ENCODE measurements at regions not wholly inside any gene's neighbourhood (a gene's known extent, or its start where the extent isn't known, plus 50 kb on each side); places are given as distances from the start of the nearest gene placed in this dataset.
"Not testable (repeated sequence)": the region's sequence is repeated elsewhere in the genome, so short reads cannot be mapped to it uniquely, and the experiment has no call there.

DNA sequence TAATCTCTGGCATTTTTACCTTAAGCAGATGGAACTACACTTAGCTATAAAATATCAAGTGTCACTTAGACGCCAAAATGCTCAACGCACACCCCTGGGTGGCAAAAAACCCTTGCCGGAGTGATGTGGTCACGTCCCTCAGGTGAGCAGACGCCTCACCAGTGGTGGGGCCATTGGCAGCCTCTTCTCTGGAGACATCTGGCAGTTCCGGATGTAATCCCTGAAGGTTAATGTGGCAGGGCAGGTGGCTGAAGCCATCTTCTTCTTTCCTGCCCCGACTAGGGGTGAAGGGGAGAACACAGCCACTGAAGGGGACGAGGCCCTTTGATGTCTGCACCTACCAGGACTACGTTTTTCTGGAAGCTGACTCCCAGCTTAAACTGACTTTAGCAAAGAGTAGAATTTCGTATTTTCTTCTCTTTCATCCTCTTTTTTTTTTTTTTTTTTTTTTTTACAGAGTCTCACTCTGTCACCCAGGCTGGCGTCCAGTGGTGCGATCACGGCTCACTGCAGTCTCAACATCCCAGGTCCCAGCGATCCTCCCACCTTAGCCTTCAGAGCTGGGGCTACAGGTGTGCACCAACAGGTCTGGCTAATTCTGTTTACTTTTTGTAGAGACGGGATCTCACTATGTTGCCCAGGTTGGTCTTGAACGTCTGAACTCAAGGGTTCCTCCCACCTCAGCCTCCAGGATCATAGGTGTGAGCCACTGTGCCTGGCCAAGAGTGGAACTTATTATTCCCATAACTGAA lies 152.1 kb downstream of the TTLL2 start:
- CTCF ChIA-PET = interaction anchor here in 1 of 2 donors (0.6 kb wide), 1 partner anchor 68 kb away, joined by 3 read pairs; no protein-coding TSS in a partner anchor
- Histone ChIP-seq H3K27ac (ENCODE audit: low read length) (no peak overlapping the region), H3K4me1 (ENCODE audit: control insufficient read depth in 1 of 2, extremely low read depth in 1 of 2, insufficient read depth in 2 of 2, low read length in 2 of 2) (no peaks in the 10 kb centered on the region), H3K4me3 (ENCODE audit: control insufficient read depth in 1 of 2, extremely low read depth in 1 of 2, low read length in 1 of 2) (no peak overlapping the region), H3K36me3 (ENCODE audit: control insufficient read depth in 2 of 2, extremely low read depth in 1 of 2, insufficient read depth in 1 of 2, low read length in 1 of 2) (no peaks in the 10 kb centered on the region), H3K27me3 (replicated peaks in 1 of 2; ENCODE audit: control insufficient read depth in 2 of 2, extremely low read depth in 1 of 2, insufficient read depth in 2 of 2, low read length in 1 of 2) (peaks cover 0 to 13% of the 10 kb centered on the region in 2 experiments), H3K9me3 (no peaks in the 10 kb centered on the region)
- H3K4me3 Mint-ChIP-seq = no peak overlapping the region
- no peak for DNase-seq
- peaks cover 17 to 24% of the 10 kb centered on the region in 2 donors for H3K27me3 Mint-ChIP-seq
- 86% methylated on average over 8 of the region's 16 CpGs for WGBS (ENCODE audit: insufficient coverage)
- no peaks in the 10 kb centered on the region for H3K4me1 Mint-ChIP-seq
- H3K27ac Mint-ChIP-seq = no peak overlapping the region
- H3K9me3 Mint-ChIP-seq = no peaks in the 10 kb centered on the region
- no peak for ATAC-seq (replicated peaks in 1 of 4)
- no peaks in the 10 kb centered on the region for H3K36me3 Mint-ChIP-seq
- POLR2A ChIA-PET = no interaction called here

GRCh38 chr6:167477688-167478087 lies 152.8 kb downstream of the TTLL2 start:
- no peak overlapping the region for H3K27ac Mint-ChIP-seq
- DNase-seq = no peak

DNA sequence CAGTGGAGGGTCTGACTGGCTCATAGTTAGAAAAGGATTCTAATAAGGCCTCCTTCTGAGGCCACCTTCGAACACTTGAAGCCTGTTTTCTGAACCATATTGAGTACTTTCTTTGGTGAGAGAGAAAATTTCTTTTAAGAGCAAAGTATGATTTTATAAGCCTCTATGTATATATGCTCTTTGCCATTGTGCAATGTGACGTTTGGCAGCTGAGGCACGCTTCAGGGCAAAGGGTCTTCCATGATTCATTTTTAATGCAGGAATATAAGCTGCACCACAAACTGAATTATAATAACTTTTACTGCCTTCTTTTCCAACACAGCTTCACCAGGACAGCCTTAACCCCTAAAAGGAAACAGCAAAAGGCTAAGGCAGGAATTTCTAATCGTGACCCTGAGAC lies 154.4 kb downstream of the TTLL2 start:
- Mint-ChIP-seq H3K27ac (no peak overlapping the region), H3K9me3 (no peaks in the 10 kb centered on the region), H3K27me3 (peaks cover 22 to 30% of the 10 kb centered on the region in 2 donors), H3K4me3 (no peak overlapping the region), H3K4me1 (no peaks in the 10 kb centered on the region), H3K36me3 (no peaks in the 10 kb centered on the region)
- Histone ChIP-seq H3K36me3 (ENCODE audit: control insufficient read depth in 2 of 2, extremely low read depth in 1 of 2, insufficient read depth in 1 of 2, low read length in 1 of 2) (no peaks in the 10 kb centered on the region), H3K4me1 (ENCODE audit: control insufficient read depth in 1 of 2, extremely low read depth in 1 of 2, insufficient read depth in 2 of 2, low read length in 2 of 2) (no peaks in the 10 kb centered on the region), H3K27me3 (replicated peaks in 1 of 2; ENCODE audit: control insufficient read depth in 2 of 2, extremely low read depth in 1 of 2, insufficient read depth in 2 of 2, low read length in 1 of 2) (peaks cover 0 to 16% of the 10 kb centered on the region in 2 experiments), H3K4me3 (ENCODE audit: control insufficient read depth in 1 of 2, extremely low read depth in 1 of 2, low read length in 1 of 2) (no peak overlapping the region), H3K9me3 (no peaks in the 10 kb centered on the region), H3K27ac (ENCODE audit: low read length) (no peak overlapping the region)
- no peak for ATAC-seq (replicated peaks in 1 of 4)
- ChIA-PET POLR2A (no interaction called here), CTCF (no interaction called here)
- no peak for DNase-seq
- 83% methylated on average over 3 of the region's 4 CpGs for WGBS (ENCODE audit: insufficient coverage)

More at GRCh38 chr6:167477688-167478087, 152.8 kb downstream of the TTLL2 start:
- peaks cover 0 to 13% of the 10 kb centered on the region in 2 experiments for H3K27me3 ChIP-seq (replicated peaks in 1 of 2; ENCODE audit: control insufficient read depth in 2 of 2, extremely low read depth in 1 of 2, insufficient read depth in 2 of 2, low read length in 1 of 2)
- peaks cover 21 to 26% of the 10 kb centered on the region in 2 donors for H3K27me3 Mint-ChIP-seq
- no peaks in the 10 kb centered on the region for H3K9me3 Mint-ChIP-seq
- H3K4me1 ChIP-seq (ENCODE audit: control insufficient read depth in 1 of 2, extremely low read depth in 1 of 2, insufficient read depth in 2 of 2, low read length in 2 of 2) = no peaks in the 10 kb centered on the region
- CTCF ChIA-PET = no interaction called here
- H3K36me3 ChIP-seq (ENCODE audit: control insufficient read depth in 2 of 2, extremely low read depth in 1 of 2, insufficient read depth in 1 of 2, low read length in 1 of 2) = no peaks in the 10 kb centered on the region
- no peak for ATAC-seq (replicated peaks in 1 of 4)
- POLR2A ChIA-PET = no interaction called here
- no peaks in the 10 kb centered on the region for H3K9me3 ChIP-seq
- no peak overlapping the region for H3K4me3 ChIP-seq (ENCODE audit: control insufficient read depth in 1 of 2, extremely low read depth in 1 of 2, low read length in 1 of 2)
- H3K4me1 Mint-ChIP-seq = no peaks in the 10 kb centered on the region
- WGBS (ENCODE audit: insufficient coverage) = 79% methylated on average over 4 of the region's 9 CpGs
- H3K36me3 Mint-ChIP-seq = no peaks in the 10 kb centered on the region
- H3K27ac ChIP-seq (ENCODE audit: low read length) = no peak overlapping the region
- no peak overlapping the region for H3K4me3 Mint-ChIP-seq

- Mint-ChIP-seq H3K27me3 (peaks cover 22 to 30% of the 10 kb centered on the region in 2 donors), H3K36me3 (no peaks in the 10 kb centered on the region), H3K9me3 (no peaks in the 10 kb centered on the region), H3K4me1 (no peaks in the 10 kb centered on the region), H3K4me3 (no peak overlapping the region), H3K27ac (no peak overlapping the region)
- H3K4me1 ChIP-seq (ENCODE audit: control insufficient read depth in 1 of 2, extremely low read depth in 1 of 2, insufficient read depth in 2 of 2, low read length in 2 of 2) = no peaks in the 10 kb centered on the region
- DNase-seq (no peak), ATAC-seq (replicated peaks in 1 of 4) (no peak)
- no peaks in the 10 kb centered on the region for H3K36me3 ChIP-seq (ENCODE audit: control insufficient read depth in 2 of 2, extremely low read depth in 1 of 2, insufficient read depth in 1 of 2, low read length in 1 of 2)
- H3K9me3 ChIP-seq = no peaks in the 10 kb centered on the region
- WGBS (ENCODE audit: insufficient coverage) = 83% methylated on average over 1 of the region's 8 CpGs
- ChIA-PET CTCF (no interaction called here), POLR2A (no interaction called here)
- H3K27ac ChIP-seq (ENCODE audit: low read length) = no peak overlapping the region
- H3K27me3 ChIP-seq (replicated peaks in 1 of 2; ENCODE audit: control insufficient read depth in 2 of 2, extremely low read depth in 1 of 2, insufficient read depth in 2 of 2, low read length in 1 of 2) = peaks cover 0 to 15% of the 10 kb centered on the region in 2 experiments
- H3K4me3 ChIP-seq (ENCODE audit: control insufficient read depth in 1 of 2, extremely low read depth in 1 of 2, low read length in 1 of 2) = no peak overlapping the region
Observed at GRCh38 chr6:167479901-167480648, 155.2 kb downstream of the TTLL2 start.

GRCh38 chr6:167481307-167481926 lies 156.5 kb downstream of the TTLL2 start:
- H3K27me3 Mint-ChIP-seq = peaks cover 29 to 34% of the 10 kb centered on the region in 2 donors
- no CpG with 5 or more reads among the region's 6 CpGs for WGBS (ENCODE audit: insufficient coverage)
- Histone ChIP-seq H3K27ac (ENCODE audit: low read length) (no peak overlapping the region), H3K4me1 (ENCODE audit: control insufficient read depth in 1 of 2, extremely low read depth in 1 of 2, insufficient read depth in 2 of 2, low read length in 2 of 2) (no peaks in the 10 kb centered on the region), H3K36me3 (ENCODE audit: control insufficient read depth in 2 of 2, extremely low read depth in 1 of 2, insufficient read depth in 1 of 2, low read length in 1 of 2) (no peaks in the 10 kb centered on the region), H3K4me3 (ENCODE audit: control insufficient read depth in 1 of 2, extremely low read depth in 1 of 2, low read length in 1 of 2) (no peak overlapping the region), H3K9me3 (no peaks in the 10 kb centered on the region), H3K27me3 (replicated peaks in 1 of 2; ENCODE audit: control insufficient read depth in 2 of 2, extremely low read depth in 1 of 2, insufficient read depth in 2 of 2, low read length in 1 of 2) (peaks cover 0 to 20% of the 10 kb centered on the region in 2 experiments)
- H3K4me1 Mint-ChIP-seq = no peaks in the 10 kb centered on the region
- ChIA-PET CTCF (no interaction called here), POLR2A (no interaction called here)
- no peak overlapping the region for H3K27ac Mint-ChIP-seq
- H3K36me3 Mint-ChIP-seq = no peaks in the 10 kb centered on the region
- DNase-seq (no peak), ATAC-seq (replicated peaks in 1 of 4) (no peak)
- H3K9me3 Mint-ChIP-seq = no peaks in the 10 kb centered on the region
- H3K4me3 Mint-ChIP-seq = no peak overlapping the region

- WGBS (ENCODE audit: insufficient coverage) = 82% methylated on average over 2 of the region's 3 CpGs
- H3K27ac Mint-ChIP-seq; H3K4me1 ChIP-seq (ENCODE audit: control insufficient read depth in 1 of 2, extremely low read depth in 1 of 2, insufficient read depth in 2 of 2, low read length in 2 of 2); H3K36me3 ChIP-seq (ENCODE audit: control insufficient read depth in 2 of 2, extremely low read depth in 1 of 2, insufficient read depth in 1 of 2, low read length in 1 of 2); H3K27ac ChIP-seq (ENCODE audit: low read length); H3K9me3 ChIP-seq; H3K4me3 ChIP-seq (ENCODE audit: control insufficient read depth in 1 of 2, extremely low read depth in 1 of 2, low read length in 1 of 2); ATAC-seq (replicated peaks in 1 of 4); H3K36me3 Mint-ChIP-seq; POLR2A ChIA-PET; CTCF ChIA-PET; DNase-seq; H3K4me3 Mint-ChIP-seq; H3K4me1 Mint-ChIP-seq; H3K9me3 Mint-ChIP-seq: not testable (repeated sequence)
- H3K27me3 Mint-ChIP-seq = peaks cover 34 to 37% of the 10 kb centered on the region in 2 donors
- peaks cover 0 to 26% of the 10 kb centered on the region in 2 experiments for H3K27me3 ChIP-seq (replicated peaks in 1 of 2; ENCODE audit: control insufficient read depth in 2 of 2, extremely low read depth in 1 of 2, insufficient read depth in 2 of 2, low read length in 1 of 2)
Observed at GRCh38 chr6:167482801-167483200, 157.9 kb downstream of the TTLL2 start.
